B cell (primary cell): ENCODE measurements at regions not wholly inside any gene's neighbourhood (a gene's known extent, or its start where the extent isn't known, plus 50 kb on each side); places are given as distances from the start of the nearest gene placed in this dataset.

Source experiments
- ATAC-seq: fragments of 200-7000 bp; cut with Tn5 transposase; one replicate; pipeline ENCODE4 v1.10.0; 2021; ENCODE audit warnings: low read depth, mild to moderate bottlenecking, moderate number of reproducible peaks, moderate library complexity
- CTCF ChIA-PET: fragments of 350-600 bp; sonication (Branson Sonifier 250); formaldehyde crosslinking; loops from one replicate; lab custom pipeline; 2021; ENCODE audit warnings: antibody characterized with exemption, inconsistent platforms; lab: Charles Lee
- POLR2A ChIA-PET: fragments of 350-600 bp; sonication (Branson Sonifier 250); formaldehyde crosslinking; loops from one replicate; lab custom pipeline; 2021; ENCODE audit warnings: antibody characterized with exemption; lab: Charles Lee
- DNase-seq: peaks from one replicate; pipeline ENCODE4 v3.0.0; 2013
- H2AFZ ChIP-seq: 2 replicates; pipeline ENCODE4 v1.6.1; 2012; ENCODE audit warnings: mild to moderate bottlenecking, low read depth, low read length; ENCODE audit not compliant: insufficient read depth, poor library complexity, severe bottlenecking
- H3K27ac ChIP-seq, 2 donors: 1 replicate in 1 of 2; 2 replicates in 1 of 2; pipeline ENCODE4 v1.5.1; 2012 to 2013; ENCODE audit warnings: low read length in 2 of 2, mild to moderate bottlenecking in 2 of 2, moderate library complexity in 1 of 2
- H3K27me3 ChIP-seq, 4 experiments: fragments of 200-600 bp in 1 of 4; sonication (generic) in 1 of 4; replicated peaks in 1 of 4; 1 replicate in 2 of 4; 2 replicates in 2 of 4; pipeline versions ENCODE4 v1.6.1 to v1.7.0; 2013 to 2016; ENCODE audit warnings: low read length in 3 of 4, mild to moderate bottlenecking in 2 of 4, mixed read lengths in 1 of 4, moderate library complexity in 1 of 4; ENCODE audit not compliant: insufficient read depth in 4 of 4, control insufficient read depth in 3 of 4; ENCODE audit errors: control extremely low read depth in 1 of 4
- H3K36me3 ChIP-seq, 2 experiments: replicated peaks in 1 of 2; 1 replicate in 1 of 2; 2 replicates in 1 of 2; pipeline versions ENCODE4 v1.6.1 to v1.7.1; 2013; ENCODE audit warnings: low read length in 1 of 2; ENCODE audit not compliant: insufficient read depth in 2 of 2, control insufficient read depth in 1 of 2; ENCODE audit errors: control extremely low read depth in 1 of 2, extremely low read depth in 1 of 2
- H3K4me1 ChIP-seq, 2 donors: fragments of 200-600 bp in 1 of 2; sonication (generic) in 1 of 2; 1 replicate in 1 of 2; 2 replicates in 1 of 2; pipeline versions ENCODE4 v1.5.1 to v1.6.1; 2013 to 2017; ENCODE audit warnings: low read length in 2 of 2; ENCODE audit not compliant: control insufficient read depth in 2 of 2, insufficient read depth in 2 of 2
- H3K4me2 ChIP-seq: replicated peaks from 2 replicates; pipeline ENCODE3; 2012; ENCODE audit warnings: mild to moderate bottlenecking, low read depth, low read length; ENCODE audit not compliant: poor library complexity, severe bottlenecking
- H3K4me3 ChIP-seq, 5 experiments: fragments of 200-600 bp in 1 of 5; sonication (generic) in 1 of 5; 1 replicate in 3 of 5; 2 replicates in 2 of 5; pipeline versions ENCODE4 v1.5.1 to v1.7.0; 2011 to 2016; ENCODE audit warnings: low read length in 4 of 5, mild to moderate bottlenecking in 4 of 5, low read depth in 2 of 5, control low read depth in 1 of 5, moderate library complexity in 1 of 5; ENCODE audit not compliant: insufficient read depth in 1 of 5; ENCODE audit errors: control extremely low read depth in 1 of 5, extremely low read depth in 1 of 5
- H3K79me2 ChIP-seq: fragments of 200-600 bp; sonication (generic); one replicate; pipeline ENCODE4 v1.6.0; 2016; ENCODE audit warnings: low read length; ENCODE audit not compliant: control insufficient read depth, insufficient read depth
- H3K9ac ChIP-seq: fragments of 200-600 bp; sonication (generic); 2 replicates; pipeline ENCODE4 v1.6.1; 2017; ENCODE audit warnings: mild to moderate bottlenecking, low read length, moderate library complexity
- H3K9me3 ChIP-seq, 3 donors: one replicate each; pipeline versions ENCODE4 v1.6.1 to v1.7.1; 2013; ENCODE audit warnings: low read length in 2 of 3; ENCODE audit not compliant: control insufficient read depth in 2 of 3, insufficient read depth in 1 of 3; ENCODE audit errors: control extremely low read depth in 1 of 3
- H4K20me1 ChIP-seq: 2 replicates; pipeline ENCODE4 v1.6.0; 2012; ENCODE audit warnings: mild to moderate bottlenecking, low read length; ENCODE audit not compliant: insufficient read depth, control insufficient read depth, poor library complexity, severe bottlenecking
- H3K27ac Mint-ChIP-seq: one replicate; pipeline ENCODE4 v1.8.0; 2021; ENCODE audit warnings: mixed read lengths
- H3K27me3 Mint-ChIP-seq: one replicate; pipeline ENCODE4 v1.8.0; 2021; ENCODE audit warnings: mixed read lengths
- H3K4me1 Mint-ChIP-seq: one replicate; pipeline ENCODE4 v1.8.0; 2021; ENCODE audit warnings: mixed read lengths
- H3K4me3 Mint-ChIP-seq: one replicate; pipeline ENCODE4 v1.8.0; 2021; ENCODE audit warnings: mixed read lengths
- H3K9me3 Mint-ChIP-seq: one replicate; pipeline ENCODE4 v1.8.0; 2022; ENCODE audit warnings: mixed read lengths; ENCODE audit not compliant: insufficient read depth
- CTCF ChIP-seq: fragments of 200-600 bp; IDR thresholded peaks from one replicate; pipeline ENCODE4 v1.8.0; 2022; ENCODE audit warnings: antibody characterized with exemption, mild to moderate bottlenecking
- EZH2 ChIP-seq: IDR thresholded peaks from 2 replicates; pipeline ENCODE4 v1.6.1; 2012; ENCODE audit warnings: borderline replicate concordance, low read depth, mild to moderate bottlenecking, moderate library complexity, low read length; ENCODE audit not compliant: insufficient read depth, poor library complexity, severe bottlenecking
- whole genome bisulfite sequencing: methylation state at CpG from one replicate; pipeline ENCODE4 v1.1.5; 2013; ENCODE audit warnings: missing lambda C conversion rate; ENCODE audit not compliant: insufficient coverage; 5-methylcytosine and 5-hydroxymethylcytosine counted together
- intact Hi-C: fragments of 100-400 bp; cut with micrococcal nuclease; formaldehyde crosslinking; loops from one replicate; pipeline ENCODE4 v1.10.0; 2022

DNA sequence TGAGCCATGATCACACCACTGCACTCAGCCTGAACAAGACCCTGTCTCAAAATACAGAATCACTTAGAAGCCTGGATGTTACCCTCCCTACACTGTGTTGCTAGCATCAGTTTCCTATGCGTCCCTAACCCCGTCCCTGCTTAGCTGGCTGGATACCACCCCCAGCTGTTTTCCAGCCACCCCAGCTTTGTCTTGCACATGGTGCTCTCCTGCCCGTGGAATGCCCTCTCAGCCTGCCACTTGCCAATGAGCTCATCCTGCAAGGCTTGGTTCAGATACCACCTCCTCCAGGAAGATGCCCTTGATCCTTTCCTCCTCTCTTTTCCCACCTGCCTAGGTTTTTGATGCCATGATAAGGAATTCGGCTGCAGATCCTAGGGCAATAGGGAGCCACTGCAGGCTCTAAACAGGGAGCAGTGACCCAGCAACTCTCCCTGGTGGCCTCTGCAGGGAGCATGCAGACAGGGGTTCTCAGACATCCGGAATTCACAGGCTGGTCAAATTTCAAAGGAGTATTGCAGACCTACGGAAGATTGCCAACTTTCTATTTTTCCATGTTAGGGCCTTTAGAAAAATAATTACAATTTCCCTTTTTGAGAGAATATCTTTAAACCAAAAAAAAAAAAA, 52.7 kb upstream of the WNT7B start:
- Histone ChIP-seq H3K27ac (no peak overlapping the region), H3K36me3 (no peaks in the 10 kb centered on the region), H3K4me3 (no peak overlapping the region), H3K9me3 (peaks cover 0 to 6% (median 0%) of the 10 kb centered on the region in 3 donors), H2AFZ (no peak overlapping the region), H3K27me3 (peaks cover 0 to 38% (median 18%) of the 10 kb centered on the region in 4 experiments), H3K9ac (no peak overlapping the region), H3K4me2 (no peak overlapping the region), H4K20me1 (no peaks in the 10 kb centered on the region), H3K4me1 (no peaks in the 10 kb centered on the region), H3K79me2 (no peaks in the 10 kb centered on the region)
- no peak overlapping the region for H3K4me3 Mint-ChIP-seq
- intact Hi-C loops: no loop called here
- DNase-seq (no peak), ATAC-seq (no peak)
- no peak for TF ChIP-seq CTCF
- TF ChIP-seq EZH2: no peak
- no peaks in the 10 kb centered on the region for H3K9me3 Mint-ChIP-seq
- WGBS: 94% methylated on average over 3 of the region's 6 CpGs
- peaks cover 7% of the 10 kb centered on the region for H3K4me1 Mint-ChIP-seq
- peaks cover 28% of the 10 kb centered on the region for H3K27me3 Mint-ChIP-seq
- ChIA-PET POLR2A (no interaction called here), CTCF (interaction anchor here (0.7 to 5.1 kb wide), 2 partner anchors 23 to 87 kb away, joined by 3 to 21 read pairs; no protein-coding TSS in a partner anchor)
- no peak overlapping the region for H3K27ac Mint-ChIP-seq

DNA sequence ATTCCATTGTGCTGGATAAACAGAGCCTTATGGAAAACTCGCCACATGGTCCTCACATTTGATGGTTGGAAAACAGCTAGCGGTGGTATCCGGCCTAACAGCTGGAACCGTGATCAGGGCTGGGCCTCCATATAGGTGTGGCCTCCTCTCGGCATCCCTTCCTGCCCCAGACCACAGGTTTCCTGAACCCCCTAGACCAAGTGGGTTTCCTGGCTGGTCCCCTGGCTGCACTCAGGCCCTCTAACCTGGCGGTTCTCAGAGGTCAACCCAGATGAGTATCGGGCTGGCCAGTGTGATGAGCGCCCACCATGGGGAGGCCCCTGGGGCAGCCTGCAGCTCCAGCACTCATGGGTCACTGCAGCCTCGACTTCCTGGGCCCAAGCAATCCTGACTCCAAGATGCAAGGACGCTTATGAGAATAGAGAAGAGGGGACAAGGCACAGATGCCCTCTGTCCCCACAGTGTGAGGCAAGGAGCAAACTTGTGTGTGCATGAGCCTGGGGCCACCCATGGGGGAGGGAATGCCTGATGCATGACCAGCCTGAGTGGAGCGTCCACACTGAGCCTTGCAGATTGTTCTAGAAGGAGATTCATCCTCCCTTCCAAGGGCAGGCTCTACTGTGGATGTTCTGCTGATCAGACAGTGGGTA, 53.4 kb upstream of the WNT7B start:
- POLR2A ChIA-PET: no interaction called here
- ATAC-seq (no peak), DNase-seq (no peak)
- Histone ChIP-seq H4K20me1 (no peaks in the 10 kb centered on the region), H3K4me1 (peaks cover 4 to 6% of the 10 kb centered on the region in 2 donors), H3K27me3 (peaks cover 0 to 32% (median 16%) of the 10 kb centered on the region in 4 experiments), H3K27ac (no peak overlapping the region), H3K4me2 (no peak overlapping the region), H3K36me3 (no peaks in the 10 kb centered on the region), H3K4me3 (no peak overlapping the region), H3K9me3 (peaks cover 0 to 2% (median 0%) of the 10 kb centered on the region in 3 donors), H3K79me2 (no peaks in the 10 kb centered on the region), H2AFZ (no peak overlapping the region), H3K9ac (no peak overlapping the region)
- Mint-ChIP-seq H3K4me3 (no peak overlapping the region), H3K27ac (no peak overlapping the region), H3K27me3 (peaks cover 22% of the 10 kb centered on the region), H3K4me1 (peaks cover 12% of the 10 kb centered on the region), H3K9me3 (no peaks in the 10 kb centered on the region)
- CTCF ChIA-PET: interaction anchor here (5.1 kb wide), 1 partner anchor 24 kb away, joined by 21 read pairs; no protein-coding TSS in a partner anchor
- intact Hi-C loops: no loop called here
- TF ChIP-seq EZH2 (no peak), CTCF (no peak)
- WGBS: 83% methylated on average over 10 of the region's 11 CpGs
